IMR-90 (cell line): ENCODE measurements at regions not wholly inside any gene's neighbourhood (a gene's known extent, or its start where the extent isn't known, plus 50 kb on each side); places are given as distances from the start of the nearest gene placed in this dataset.

Source experiments
- BHLHE40 ChIP-seq: fragments of 150-350 bp; IDR thresholded peaks from 2 replicates; pipeline ENCODE4 v1.6.1; 2016; ENCODE audit warnings: mild to moderate bottlenecking, low read depth, low read length
- CEBPB ChIP-seq: IDR thresholded peaks from 2 replicates; pipeline ENCODE4 v1.6.1; 2012; ENCODE audit warnings: low read depth, low read length, improper control_type of control experiment
- CHD1 ChIP-seq: IDR thresholded peaks from 2 replicates; pipeline ENCODE4 v1.6.1; 2012; ENCODE audit warnings: low read depth, low read length, improper control_type of control experiment
- FOS ChIP-seq: fragments of 150-350 bp; IDR thresholded peaks from 2 replicates; pipeline ENCODE4 v1.6.1; 2016; ENCODE audit warnings: low read depth, low read length
- MAFK ChIP-seq: IDR thresholded peaks from 2 replicates; pipeline ENCODE4 v1.6.1; 2012; ENCODE audit warnings: low read depth, low read length, improper control_type of control experiment
- MXI1 ChIP-seq: IDR thresholded peaks from 2 replicates; pipeline ENCODE4 v1.6.1; 2012; ENCODE audit warnings: low read depth, mild to moderate bottlenecking, low read length, moderate library complexity, borderline replicate concordance
- POLR2A ChIP-seq: IDR thresholded peaks from 2 replicates; pipeline ENCODE4 v1.6.1; 2012; ENCODE audit warnings: mild to moderate bottlenecking, low read depth, low read length
- RAD21 ChIP-seq: IDR thresholded peaks from 2 replicates; pipeline ENCODE4 v1.6.1; 2012; ENCODE audit warnings: low read length, improper control_type of control experiment
- RCOR1 ChIP-seq: IDR thresholded peaks from 2 replicates; pipeline ENCODE4 v1.6.1; 2012; ENCODE audit warnings: mild to moderate bottlenecking, low read length, improper control_type of control experiment; ENCODE audit not compliant: insufficient replicate concordance
- RFX5 ChIP-seq: IDR thresholded peaks from 2 replicates; pipeline ENCODE4 v1.8.0; 2012; ENCODE audit warnings: low read depth, mild to moderate bottlenecking, low read length, moderate library complexity
- SMC3 ChIP-seq: fragments of 150-350 bp; IDR thresholded peaks from 2 replicates; pipeline ENCODE4 v1.6.1; 2016; ENCODE audit warnings: low read depth, mild to moderate bottlenecking, antibody characterized with exemption, low read length, moderate library complexity
- TF ChIP-seq, protein P1 (sequence below): conservative IDR thresholded peaks from 2 replicates; pipeline ENCODE4 v1.5.1; 2012; ENCODE audit warnings: mild to moderate bottlenecking, low read depth, low read length, improper control_type of control experiment
- TF ChIP-seq, protein P2 (sequence below): fragments of 150-350 bp; IDR thresholded peaks from 2 replicates; pipeline ENCODE4 v1.6.1; 2017; ENCODE audit warnings: mild to moderate bottlenecking, antibody characterized with exemption, low read length, low read depth
- TF ChIP-seq, protein P3 (sequence below): fragments of 150-350 bp; IDR thresholded peaks from 2 replicates; pipeline ENCODE4 v1.6.1; 2016; ENCODE audit warnings: low read depth, mild to moderate bottlenecking, low read length, moderate library complexity, borderline replicate concordance

DNA sequence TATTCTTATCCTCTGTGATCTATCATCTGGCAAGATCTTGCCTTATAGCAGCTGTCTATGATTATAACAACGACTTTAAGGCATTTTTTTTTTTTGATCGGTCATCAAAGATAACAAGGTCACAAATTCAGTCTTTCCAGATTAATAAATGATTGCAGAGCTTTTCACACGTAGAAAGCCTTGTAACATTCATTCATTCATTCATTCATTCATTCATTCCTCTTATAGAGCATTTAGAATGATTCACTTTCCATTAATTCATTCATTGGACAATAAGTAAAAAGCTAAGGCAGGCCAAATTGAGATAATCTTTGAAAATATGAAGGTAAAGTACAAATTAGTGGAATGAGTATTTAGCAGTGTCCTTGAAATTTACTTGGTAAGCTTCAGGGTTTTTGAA, 223.7 kb downstream of the NUP35 start:
- TF ChIP-seq, protein P1, sequence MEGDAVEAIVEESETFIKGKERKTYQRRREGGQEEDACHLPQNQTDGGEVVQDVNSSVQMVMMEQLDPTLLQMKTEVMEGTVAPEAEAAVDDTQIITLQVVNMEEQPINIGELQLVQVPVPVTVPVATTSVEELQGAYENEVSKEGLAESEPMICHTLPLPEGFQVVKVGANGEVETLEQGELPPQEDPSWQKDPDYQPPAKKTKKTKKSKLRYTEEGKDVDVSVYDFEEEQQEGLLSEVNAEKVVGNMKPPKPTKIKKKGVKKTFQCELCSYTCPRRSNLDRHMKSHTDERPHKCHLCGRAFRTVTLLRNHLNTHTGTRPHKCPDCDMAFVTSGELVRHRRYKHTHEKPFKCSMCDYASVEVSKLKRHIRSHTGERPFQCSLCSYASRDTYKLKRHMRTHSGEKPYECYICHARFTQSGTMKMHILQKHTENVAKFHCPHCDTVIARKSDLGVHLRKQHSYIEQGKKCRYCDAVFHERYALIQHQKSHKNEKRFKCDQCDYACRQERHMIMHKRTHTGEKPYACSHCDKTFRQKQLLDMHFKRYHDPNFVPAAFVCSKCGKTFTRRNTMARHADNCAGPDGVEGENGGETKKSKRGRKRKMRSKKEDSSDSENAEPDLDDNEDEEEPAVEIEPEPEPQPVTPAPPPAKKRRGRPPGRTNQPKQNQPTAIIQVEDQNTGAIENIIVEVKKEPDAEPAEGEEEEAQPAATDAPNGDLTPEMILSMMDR = no peak
- TF ChIP-seq, protein P2, sequence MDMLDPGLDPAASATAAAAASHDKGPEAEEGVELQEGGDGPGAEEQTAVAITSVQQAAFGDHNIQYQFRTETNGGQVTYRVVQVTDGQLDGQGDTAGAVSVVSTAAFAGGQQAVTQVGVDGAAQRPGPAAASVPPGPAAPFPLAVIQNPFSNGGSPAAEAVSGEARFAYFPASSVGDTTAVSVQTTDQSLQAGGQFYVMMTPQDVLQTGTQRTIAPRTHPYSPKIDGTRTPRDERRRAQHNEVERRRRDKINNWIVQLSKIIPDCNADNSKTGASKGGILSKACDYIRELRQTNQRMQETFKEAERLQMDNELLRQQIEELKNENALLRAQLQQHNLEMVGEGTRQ = no peak
- TF ChIP-seq POLR2A (no peak), RFX5 (no peak), MXI1 (no peak), CHD1 (no peak), RAD21 (no peak), BHLHE40 (no peak), MAFK (no peak), CEBPB (no peak), RCOR1 (no peak), SMC3 (no peak), FOS (no peak)
- TF ChIP-seq, protein P3, sequence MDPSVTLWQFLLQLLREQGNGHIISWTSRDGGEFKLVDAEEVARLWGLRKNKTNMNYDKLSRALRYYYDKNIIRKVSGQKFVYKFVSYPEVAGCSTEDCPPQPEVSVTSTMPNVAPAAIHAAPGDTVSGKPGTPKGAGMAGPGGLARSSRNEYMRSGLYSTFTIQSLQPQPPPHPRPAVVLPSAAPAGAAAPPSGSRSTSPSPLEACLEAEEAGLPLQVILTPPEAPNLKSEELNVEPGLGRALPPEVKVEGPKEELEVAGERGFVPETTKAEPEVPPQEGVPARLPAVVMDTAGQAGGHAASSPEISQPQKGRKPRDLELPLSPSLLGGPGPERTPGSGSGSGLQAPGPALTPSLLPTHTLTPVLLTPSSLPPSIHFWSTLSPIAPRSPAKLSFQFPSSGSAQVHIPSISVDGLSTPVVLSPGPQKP = no peak
